K562 (cell line): ENCODE measurements at regions not wholly inside any gene's neighbourhood (a gene's known extent, or its start where the extent isn't known, plus 50 kb on each side); places are given as distances from the start of the nearest gene placed in this dataset.

Experiments
- ATAC-seq: fragments of 200-7000 bp; cut with Tn5 transposase; 3 replicates; pipeline ENCODE4 v1.9.1; 2020; ENCODE audit warnings: moderate library complexity
- BruUV-seq: library from RNA; stranded (reverse); fragments of 400-500 nt; replicated peaks from 2 replicates; lab custom pipeline; 2021; lab: Mats Ljungman, UMichigan
- CTCF ChIA-PET: fragments of 300-600 bp; formaldehyde crosslinking; extraction: SDS; loops from one replicate; lab custom pipeline; 2021; ENCODE audit warnings: low intra/inter-chr PET ratio; lab: Yijun Ruan, JAX
- POLR2A ChIA-PET: fragments of 300-600, 350-650 bp; sonication (Branson Sonifier 250); formaldehyde crosslinking; extraction: SDS; loops from one replicate; lab custom pipeline; 2021; ENCODE audit warnings: antibody characterized with exemption, inconsistent platforms; lab: Yijun Ruan, JAX
- DNase-seq, 4 experiments: peaks; one replicate each; pipeline versions ENCODE4 v3.0.0 to v3.0.0-alpha.2; 2011 to 2018; ENCODE audit warnings: low spot score in 3 of 4, mixed read lengths in 3 of 4; ENCODE audit errors: extremely low read depth in 1 of 4
- FAIRE-seq: peaks from 2 replicates; lab custom pipeline; 2011; peaks lifted over from hg19 to GRCh38; lab: Jason Lieb, UNC
- H2AFZ ChIP-seq: 2 replicates; pipeline ENCODE4 v1.6.0; 2011; ENCODE audit warnings: low read depth, low read length, control low read depth, inconsistent platforms
- H3K27ac ChIP-seq: fragments of 200-600 bp; 3 replicates; pipeline ENCODE4 v1.8.0; 2011; ENCODE audit warnings: low read depth, mild to moderate bottlenecking, control low read depth, inconsistent platforms, low read length, moderate library complexity, mixed read lengths; ENCODE audit errors: extremely low read depth
- H3K27me3 ChIP-seq, 2 experiments: fragments of 300-600 bp in 1 of 2; 2 replicates in 1 of 2; 3 replicates in 1 of 2; pipeline versions ENCODE4 v1.6.0 to v1.8.0; 2011; ENCODE audit warnings: inconsistent platforms in 2 of 2, low read length in 2 of 2, mild to moderate bottlenecking in 1 of 2, mixed read lengths in 1 of 2, moderate library complexity in 1 of 2; ENCODE audit not compliant: control insufficient read depth in 2 of 2, insufficient read depth in 2 of 2
- H3K36me3 ChIP-seq: fragments of 300-600 bp; 3 replicates; pipeline ENCODE4 v1.8.0; 2011; ENCODE audit warnings: mild to moderate bottlenecking, low read length, inconsistent platforms; ENCODE audit not compliant: control insufficient read depth, insufficient read depth
- H3K4me1 ChIP-seq, 2 experiments: fragments of 200-600 bp in 1 of 2; replicated peaks in 1 of 2; 2 replicates in 1 of 2; 3 replicates in 1 of 2; pipeline versions ENCODE4 v1.5.1 to v1.8.0; 2011; ENCODE audit warnings: inconsistent platforms in 2 of 2, low read length in 2 of 2, mild to moderate bottlenecking in 1 of 2, mixed read lengths in 1 of 2, moderate library complexity in 1 of 2; ENCODE audit not compliant: control insufficient read depth in 2 of 2, insufficient read depth in 2 of 2
- H3K4me2 ChIP-seq: 2 replicates; pipeline ENCODE4 v1.6.1; 2011; ENCODE audit warnings: low read length, control low read depth, inconsistent platforms, mixed read lengths; ENCODE audit not compliant: insufficient read depth
- H3K4me3 ChIP-seq: fragments of 200-600 bp; sonication (generic), shearing (Covaris generic); 2 replicates; pipeline ENCODE4 v1.5.1; 2016; ENCODE audit warnings: control low read depth, inconsistent platforms
- H3K79me2 ChIP-seq: fragments of 200-600 bp; 3 replicates; pipeline ENCODE4 v1.8.0; 2011; ENCODE audit warnings: low read length, inconsistent platforms; ENCODE audit not compliant: control insufficient read depth, insufficient read depth
- H3K9ac ChIP-seq, 2 experiments: 2 replicates each; pipeline versions ENCODE4 v1.6.0 to v1.6.1; 2011; ENCODE audit warnings: low read depth in 2 of 2, low read length in 2 of 2, control low read depth in 1 of 2, inconsistent platforms in 1 of 2, mild to moderate bottlenecking in 1 of 2, mixed read lengths in 1 of 2; ENCODE audit not compliant: insufficient read depth in 1 of 2
- H3K9me1 ChIP-seq: one replicate; pipeline ENCODE4 v1.6.0; 2011; ENCODE audit warnings: inconsistent platforms, mild to moderate bottlenecking, low read length, moderate library complexity; ENCODE audit not compliant: control insufficient read depth, insufficient read depth
- H3K9me3 ChIP-seq: replicated peaks from 2 replicates; pipeline ENCODE4 v1.5.1; 2011; ENCODE audit warnings: low read depth, low read length, inconsistent platforms; ENCODE audit not compliant: control insufficient read depth, insufficient read depth
- H4K20me1 ChIP-seq: replicated peaks from 2 replicates; pipeline ENCODE4 v1.6.1; 2011; ENCODE audit warnings: low read length, inconsistent platforms, mixed read lengths; ENCODE audit not compliant: control insufficient read depth, insufficient read depth
- CBX3 ChIP-seq, 2 experiments: IDR thresholded peaks; 1 replicate in 1 of 2; 2 replicates in 1 of 2; pipeline ENCODE4 v1.6.1; 2012; ENCODE audit warnings: inconsistent platforms in 2 of 2, low read length in 2 of 2, borderline replicate concordance in 1 of 2, control low read depth in 1 of 2
- CREM ChIP-seq: IDR thresholded peaks from 2 replicates; pipeline ENCODE4 v1.6.1; 2014; ENCODE audit warnings: antibody characterized with exemption, low read depth
- PTRF ChIP-seq: fragments of 450-650 bp; IDR thresholded peaks from 2 replicates; pipeline ENCODE4 v1.6.1; 2016; ENCODE audit warnings: mild to moderate bottlenecking, missing genetic modification characterization, missing compliant biosample characterization
- ZBTB40 ChIP-seq, 2 experiments: fragments of 450-650 bp in 1 of 2; sonication (generic) in 1 of 2; formaldehyde crosslinking in 1 of 2; IDR thresholded peaks; 2 replicates each; pipeline versions ENCODE4 v1.7.1 to v1.9.0; 2016 to 2022; ENCODE audit warnings: inconsistent platforms in 1 of 2, mild to moderate bottlenecking in 1 of 2, missing genetic modification reagents in 1 of 2
- ZNF407 ChIP-seq: fragments of 450-650 bp; IDR thresholded peaks from 2 replicates; pipeline ENCODE4 v1.6.1; 2016; ENCODE audit warnings: low read depth
- WGBS: fragments of 100-300 bp; shearing (Covaris generic); methylation state at CpG from one replicate; pipeline ENCODE4 v1.1.6; 2016; ENCODE audit warnings: low coverage, mixed read lengths; ENCODE audit not compliant: insufficient coverage; ENCODE audit errors: missing lambda C conversion rate; 5-methylcytosine and 5-hydroxymethylcytosine counted together
- in situ Hi-C: fragments of 300-500 bp; cut with MboI; formaldehyde crosslinking; loops from 4 replicates; pipeline ENCODE4 v1.15.0; 2018; ENCODE audit warnings: inconsistent platforms, mixed read lengths
- intact Hi-C: fragments of 100-400 bp; cut with micrococcal nuclease; formaldehyde crosslinking; loops from 2 replicates; pipeline ENCODE4 v1.14.2; 2022

GRCh38 chr1:55725378-55725777 lies 510.2 kb upstream of the USP24 start:
- DNase-seq = no peak
- no peaks in the 10 kb centered on the region for H4K20me1 ChIP-seq
- no peak overlapping the region for H3K4me2 ChIP-seq
- no peak overlapping the region for H3K27ac ChIP-seq
- H3K4me3 ChIP-seq = no peak overlapping the region
- no peaks in the 10 kb centered on the region for H3K9me3 ChIP-seq
- no peak overlapping the region for H2AFZ ChIP-seq
- ATAC-seq = no peak
- H3K9ac ChIP-seq = no peak overlapping the region
- no peaks in the 10 kb centered on the region for H3K36me3 ChIP-seq
- no TSS peak for BruUV-seq
- H3K27me3 ChIP-seq = no peaks in the 10 kb centered on the region
- intact Hi-C loops = no loop called here
- TF ChIP-seq PTRF (tag) (no peak), ZNF407 (no peak), CREM (no peak), ZBTB40 (IDR thresholded peaks at IDR 0.05) (no peak), ZBTB40 (CRISPR knock-in tag; IDR thresholded peaks at IDR 0.05) (no peak), CBX3 (IDR thresholded peaks at IDR 0.05; ENCODE audit: borderline replicate concordance in 1 of 2, low read length in 2 of 2) (no peak)
- TF ChIP-seq, all 486 proteins: peak for 0
- 11% methylated on average over 1 of the region's 1 CpG for WGBS
- Histone ChIP-seq H3K4me1 (no peaks in the 10 kb centered on the region), H3K79me2 (no peaks in the 10 kb centered on the region), H3K9me1 (no peaks in the 10 kb centered on the region)
- in situ Hi-C loops = no loop called here
- no peak for FAIRE-seq
- POLR2A ChIA-PET = interaction anchor here (0.5 kb wide), 1 partner anchor 114 kb away, joined by 3 read pairs; no protein-coding TSS in a partner anchor
- CTCF ChIA-PET = no interaction called here
